Activated T-cell treated with anti-CD3 and anti-CD28 coated beads for 1 hour (primary cell): ENCODE measurements at regions not wholly inside any gene's neighbourhood (a gene's known extent, or its start where the extent isn't known, plus 50 kb on each side); places are given as distances from the start of the nearest gene placed in this dataset.
"Not testable (repeated sequence)": the region's sequence is repeated elsewhere in the genome, so short reads cannot be mapped to it uniquely, and the experiment has no call there.

Source experiments
- DNase-seq: peaks from one replicate; pipeline ENCODE4 v3.0.0-alpha.2; 2020; ENCODE audit warnings: low read depth

DNA sequence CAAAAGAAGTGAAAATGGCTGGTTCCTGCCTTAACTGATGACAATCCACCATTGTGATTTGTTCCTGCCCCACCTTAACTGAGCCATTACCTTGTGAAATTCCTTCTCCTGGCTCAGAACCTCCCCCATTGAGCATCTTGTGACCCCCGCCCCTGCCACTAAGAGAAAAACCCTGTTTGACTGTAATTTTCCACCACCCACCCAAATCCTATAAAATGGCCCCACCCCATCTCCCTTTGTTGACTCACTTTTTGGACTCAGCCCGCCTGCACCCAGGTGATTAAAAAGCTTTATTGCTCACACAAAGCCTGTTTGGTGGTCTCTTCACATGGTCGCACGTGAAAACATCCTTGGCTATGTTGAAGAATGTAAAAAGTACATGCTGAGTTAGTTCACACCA lies 197.6 kb upstream of the FBN2 start:
- DNase-seq: not testable (repeated sequence)

GRCh38 chr5:128736553-128736952 lies 198.5 kb upstream of the FBN2 start:
- no peak for DNase-seq

DNA sequence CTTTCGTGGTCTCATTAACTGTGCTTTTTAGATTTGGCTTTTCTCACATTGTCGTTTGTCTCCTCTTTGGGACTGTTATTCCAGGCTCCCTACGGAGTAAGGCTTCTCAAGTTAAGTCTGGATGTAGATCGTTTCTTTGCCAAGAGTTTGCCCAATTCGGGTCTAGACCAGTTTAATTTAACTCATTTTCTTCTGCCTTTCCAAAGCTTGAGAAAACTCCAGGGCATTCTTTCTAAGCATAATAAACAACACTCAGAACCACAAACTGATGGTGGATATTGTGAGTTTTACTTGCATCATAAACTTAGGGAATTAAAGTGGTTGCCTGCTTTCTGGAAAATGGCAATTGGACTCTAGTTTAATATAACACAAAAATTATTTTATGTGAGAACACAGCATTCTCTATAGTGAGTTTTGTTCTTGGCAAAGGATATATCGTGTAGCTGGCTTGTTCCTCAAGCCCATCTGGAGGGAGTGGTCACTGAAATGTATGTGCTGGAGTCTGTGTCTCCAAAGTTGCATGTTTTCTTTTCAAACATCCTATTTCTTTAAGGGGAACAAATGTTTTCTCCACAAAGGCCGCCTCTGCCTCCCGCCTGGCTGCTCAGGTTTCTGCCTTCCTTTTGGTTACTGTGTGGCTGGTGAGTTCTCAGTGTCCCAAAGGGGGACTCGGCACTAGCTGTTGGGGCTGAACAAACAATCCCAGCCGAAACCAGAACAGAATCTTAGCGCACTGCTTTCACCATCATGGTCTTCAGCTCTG lies 211.3 kb upstream of the FBN2 start:
- no peak for DNase-seq

GRCh38 chr5:128750155-128750554 lies 212.1 kb upstream of the FBN2 start:
- no peak for DNase-seq

- no peak for DNase-seq
Observed at GRCh38 chr5:128757196-128757959, 207.9 kb upstream of the SLC27A6 start.

- no peak for DNase-seq
Observed at GRCh38 chr5:128762661-128763306, 202.5 kb upstream of the SLC27A6 start.

GRCh38 chr5:128763321-128763720 lies 202.0 kb upstream of the SLC27A6 start:
- no peak for DNase-seq

DNA sequence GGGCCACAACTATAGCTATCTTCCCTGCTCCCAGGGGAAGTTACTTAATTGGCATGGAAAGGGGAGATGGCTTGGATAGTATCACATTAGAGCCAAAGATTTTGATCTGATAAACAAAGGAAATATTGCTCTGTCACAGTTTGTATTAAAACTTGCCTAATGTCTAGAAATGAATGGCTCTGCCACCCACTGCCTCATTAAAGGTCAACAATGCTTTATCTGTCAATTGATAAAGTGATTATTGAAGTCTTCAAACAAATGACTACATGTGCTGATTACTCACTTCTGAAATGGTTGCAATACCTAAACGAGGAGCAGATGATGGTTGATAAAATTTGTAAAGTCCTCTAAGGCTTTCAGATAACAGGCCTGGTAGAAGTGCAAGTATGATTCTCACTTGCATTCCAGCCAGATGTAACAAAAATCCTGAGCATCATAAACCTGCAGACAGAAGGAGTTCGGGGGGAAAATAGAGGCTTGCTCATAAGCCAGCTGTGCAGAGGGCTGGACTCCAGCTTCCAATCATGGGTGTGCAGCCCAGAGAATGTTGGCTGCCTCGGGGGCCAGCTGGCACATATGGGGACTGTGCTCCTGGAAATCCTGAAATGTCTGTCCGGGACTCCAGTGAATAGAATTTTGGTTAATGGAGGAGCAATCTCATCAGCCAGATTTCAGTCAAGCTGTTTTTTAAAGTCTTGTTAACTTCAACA lies 200.5 kb upstream of the SLC27A6 start:
- DNase-seq: no peak

- DNase-seq: no peak
Observed at GRCh38 chr5:128765448-128766061, 199.7 kb upstream of the SLC27A6 start.

- no peak for DNase-seq
Observed at GRCh38 chr5:128766406-128766805, 198.9 kb upstream of the SLC27A6 start.

- no peak for DNase-seq
Observed at GRCh38 chr5:128770907-128771306, 194.4 kb upstream of the SLC27A6 start.

- DNase-seq: no peak
Observed at GRCh38 chr5:128772356-128772755, 192.9 kb upstream of the SLC27A6 start.

DNA sequence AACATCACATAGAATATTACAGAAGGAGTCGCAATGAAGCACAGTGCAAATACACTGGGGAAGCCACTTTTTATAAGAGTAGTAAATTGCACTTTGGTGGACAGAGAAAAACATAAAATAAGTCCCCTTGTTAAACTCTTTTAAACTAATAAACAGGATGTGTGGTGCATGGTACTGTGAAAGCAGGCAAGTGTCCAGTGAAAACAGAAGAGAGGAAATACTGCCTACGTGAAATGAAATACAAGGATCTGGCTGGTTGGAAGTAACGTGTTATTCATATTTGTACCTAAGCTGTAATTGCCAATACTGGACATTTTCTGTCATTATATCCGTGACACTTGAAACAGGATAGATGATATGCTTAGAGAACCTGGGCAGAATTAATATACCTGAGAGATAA lies 191.9 kb upstream of the SLC27A6 start:
- no peak for DNase-seq

GRCh38 chr5:128774605-128775004 lies 190.7 kb upstream of the SLC27A6 start:
- DNase-seq: no peak

DNA sequence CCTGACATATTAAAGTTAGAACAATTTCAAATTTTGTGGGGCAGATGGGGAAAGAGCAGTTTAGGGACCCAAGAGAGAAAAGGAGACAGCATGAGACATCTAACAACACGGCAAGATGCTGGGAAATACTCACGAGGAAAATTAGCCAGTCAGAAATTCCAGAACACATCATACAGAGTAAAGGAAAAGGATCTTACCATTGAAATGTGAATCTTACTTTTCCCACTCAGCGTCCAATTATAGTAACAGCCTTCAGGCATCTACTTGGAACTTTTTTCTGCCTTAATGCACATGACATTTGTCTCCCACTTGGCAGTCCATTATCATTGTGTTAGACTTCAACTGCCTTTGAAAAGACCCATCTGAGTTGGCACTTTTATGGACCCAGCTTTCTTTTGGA lies 189.7 kb upstream of the SLC27A6 start:
- DNase-seq: no peak

GRCh38 chr5:128777052-128777451 lies 188.2 kb upstream of the SLC27A6 start:
- no peak for DNase-seq

GRCh38 chr5:128778474-128778873 lies 186.8 kb upstream of the SLC27A6 start:
- DNase-seq: no peak

- DNase-seq: no peak
Observed at GRCh38 chr5:128782446-128782845, 182.8 kb upstream of the SLC27A6 start.

GRCh38 chr5:128784726-128785125 lies 180.6 kb upstream of the SLC27A6 start:
- DNase-seq: no peak

DNA sequence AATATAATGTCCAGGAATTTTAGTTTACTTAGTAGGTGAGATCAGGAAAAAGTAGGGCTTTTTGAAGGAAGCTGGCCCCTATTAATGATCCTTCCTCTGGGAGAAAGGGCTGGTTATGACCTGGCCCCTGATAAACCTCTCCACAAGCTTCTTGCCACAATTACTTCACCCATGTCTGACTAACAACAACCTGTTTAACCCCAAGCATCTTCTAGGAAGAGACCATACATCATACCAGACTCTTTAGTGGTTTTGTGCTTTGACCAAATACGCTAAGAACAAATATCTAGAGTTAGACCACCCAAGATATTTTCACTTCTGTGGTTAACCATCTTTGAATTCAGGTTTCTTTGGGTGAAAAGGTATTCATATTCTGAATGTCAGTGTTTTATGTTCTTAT lies 174.0 kb upstream of the SLC27A6 start:
- DNase-seq: no peak

GRCh38 chr5:128796506-128796905 lies 168.8 kb upstream of the SLC27A6 start:
- DNase-seq: no peak

- DNase-seq: no peak
Observed at GRCh38 chr5:128798871-128799270, 166.4 kb upstream of the SLC27A6 start.
